Breast epithelium (tissue), 4 donors: ENCODE measurements at regions not wholly inside any gene's neighbourhood (a gene's known extent, or its start where the extent isn't known, plus 50 kb on each side); places are given as distances from the start of the nearest gene placed in this dataset.

Experiments
- DNase-seq, 2 donors: peaks; one replicate each; pipeline ENCODE4 v3.0.0-alpha.2; 2019; ENCODE audit warnings: low spot score in 2 of 2
- H3K27ac ChIP-seq, 2 donors: fragments of 200-600 bp; sonication (generic) in 1 of 2; one replicate each; pipeline ENCODE4 v1.5.1; 2016 to 2019; ENCODE audit warnings: mild to moderate bottlenecking in 1 of 2
- H3K27me3 ChIP-seq, 2 donors: fragments of 200-600 bp; sonication (generic) in 1 of 2; one replicate each; pipeline versions ENCODE4 v1.5.1 to v1.6.0; 2017 to 2019; ENCODE audit warnings: control low read depth in 1 of 2, mild to moderate bottlenecking in 1 of 2
- H3K36me3 ChIP-seq: fragments of 200-600 bp; one replicate; pipeline ENCODE4 v1.5.1; 2019
- H3K4me1 ChIP-seq, 2 donors: fragments of 200-600 bp; sonication (generic); one replicate each; pipeline ENCODE4 v1.5.1; 2016 to 2019; ENCODE audit warnings: control low read depth in 1 of 2
- H3K4me3 ChIP-seq, 3 donors: fragments of 200-600 bp; sonication (generic); 1 replicate in 2 of 3; 2 replicates in 1 of 3; pipeline ENCODE4 v1.5.1; 2016 to 2019; ENCODE audit warnings: mild to moderate bottlenecking in 3 of 3, moderate library complexity in 2 of 3
- H3K9me3 ChIP-seq, 2 donors: fragments of 200-600 bp; sonication (generic) in 1 of 2; one replicate each; pipeline ENCODE4 v1.5.1; 2016 to 2019; ENCODE audit warnings: control low read depth in 1 of 2
- POLR2A ChIP-seq: fragments of 450-650 bp; IDR thresholded peaks from one replicate; pipeline ENCODE4 v1.6.1; 2016; ENCODE audit warnings: antibody characterized with exemption, mild to moderate bottlenecking, moderate library complexity
- POLR2AphosphoS5 ChIP-seq, 3 donors: sonication (generic); formaldehyde crosslinking; IDR thresholded peaks; one replicate each; pipeline ENCODE4 v1.6.1; 2017; ENCODE audit warnings: antibody characterized with exemption in 3 of 3
- intact Hi-C: fragments of 100-400 bp; cut with DNase I; formaldehyde crosslinking; loops from one replicate; pipeline ENCODE4 v1.15.1; 2023; ENCODE audit warnings: low total_unique reads
- TF ChIP-seq, protein P1 (sequence below), 3 donors: fragments of 450-650 bp; IDR thresholded peaks; one replicate each; pipeline ENCODE4 v1.5.1; 2016 to 2017; ENCODE audit warnings: antibody characterized with exemption in 3 of 3, mild to moderate bottlenecking in 3 of 3, moderate library complexity in 3 of 3

DNA sequence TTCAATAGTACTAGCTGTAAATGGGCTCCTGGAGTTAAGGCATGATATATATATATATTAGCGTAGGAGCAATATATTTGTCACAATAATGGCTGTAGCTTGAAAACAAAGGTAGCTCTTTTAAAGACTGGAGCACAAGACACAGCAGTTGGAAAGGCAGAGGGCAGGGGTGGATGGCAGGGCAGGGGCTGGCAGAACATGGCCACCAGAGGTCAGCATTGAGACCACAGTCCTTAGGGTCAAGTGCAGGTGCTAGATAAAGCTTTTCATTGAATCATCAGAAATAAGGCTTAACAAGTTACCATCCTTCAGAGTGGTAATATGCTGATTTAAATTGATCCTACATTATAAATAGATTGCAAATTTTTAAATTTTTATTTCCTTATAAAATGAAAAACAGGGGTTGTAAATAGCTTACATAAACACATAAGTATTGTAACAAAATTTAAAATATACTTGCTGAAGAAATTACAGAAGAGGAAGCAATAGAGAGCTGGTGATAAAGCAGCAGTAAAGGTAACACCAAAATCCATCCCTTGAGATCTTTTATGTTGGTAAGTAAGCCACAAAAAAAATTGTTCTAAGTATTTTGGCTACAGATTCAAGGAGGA, 161.2 kb upstream of the PIEZO2 start:
- no peak for DNase-seq
- TF ChIP-seq POLR2AphosphoS5 (IDR thresholded peaks at IDR 0.05) (no peak), POLR2A (no peak)
- TF ChIP-seq, protein P1, sequence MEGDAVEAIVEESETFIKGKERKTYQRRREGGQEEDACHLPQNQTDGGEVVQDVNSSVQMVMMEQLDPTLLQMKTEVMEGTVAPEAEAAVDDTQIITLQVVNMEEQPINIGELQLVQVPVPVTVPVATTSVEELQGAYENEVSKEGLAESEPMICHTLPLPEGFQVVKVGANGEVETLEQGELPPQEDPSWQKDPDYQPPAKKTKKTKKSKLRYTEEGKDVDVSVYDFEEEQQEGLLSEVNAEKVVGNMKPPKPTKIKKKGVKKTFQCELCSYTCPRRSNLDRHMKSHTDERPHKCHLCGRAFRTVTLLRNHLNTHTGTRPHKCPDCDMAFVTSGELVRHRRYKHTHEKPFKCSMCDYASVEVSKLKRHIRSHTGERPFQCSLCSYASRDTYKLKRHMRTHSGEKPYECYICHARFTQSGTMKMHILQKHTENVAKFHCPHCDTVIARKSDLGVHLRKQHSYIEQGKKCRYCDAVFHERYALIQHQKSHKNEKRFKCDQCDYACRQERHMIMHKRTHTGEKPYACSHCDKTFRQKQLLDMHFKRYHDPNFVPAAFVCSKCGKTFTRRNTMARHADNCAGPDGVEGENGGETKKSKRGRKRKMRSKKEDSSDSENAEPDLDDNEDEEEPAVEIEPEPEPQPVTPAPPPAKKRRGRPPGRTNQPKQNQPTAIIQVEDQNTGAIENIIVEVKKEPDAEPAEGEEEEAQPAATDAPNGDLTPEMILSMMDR (IDR thresholded peaks at IDR 0.05), result peak in 1 of 3 donors; percentile 16
- Histone ChIP-seq H3K4me1 (no peaks in the 10 kb centered on the region), H3K4me3 (no peak overlapping the region), H3K9me3 (no peaks in the 10 kb centered on the region), H3K27ac (no peak overlapping the region), H3K36me3 (no peaks in the 10 kb centered on the region), H3K27me3 (no peaks in the 10 kb centered on the region)
- intact Hi-C loops, result loop anchor here (5.0 kb wide), 1 partner anchor 1063 kb away; no protein-coding TSS in a partner anchor

DNA sequence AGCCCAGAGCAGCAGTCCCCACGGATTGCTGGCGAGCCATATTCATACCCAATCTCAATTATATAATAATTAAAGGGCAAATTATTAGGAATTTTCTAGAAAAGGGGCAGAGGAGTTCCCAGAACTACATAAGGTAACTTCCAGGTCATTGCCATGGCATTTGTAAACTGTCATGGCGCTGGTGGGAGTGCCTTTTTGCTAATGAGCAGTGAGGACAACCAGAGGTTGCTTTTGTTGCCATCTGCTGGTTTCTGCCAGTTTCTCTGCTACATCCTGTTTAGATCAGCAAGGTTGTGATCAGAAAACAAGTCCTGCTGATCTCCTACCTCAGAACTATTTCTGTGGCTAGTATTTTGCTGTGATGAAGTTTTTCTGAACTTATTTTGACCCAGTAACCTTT, 159.8 kb upstream of the PIEZO2 start:
- H3K27ac ChIP-seq, result no peak overlapping the region
- no peaks in the 10 kb centered on the region for H3K27me3 ChIP-seq
- intact Hi-C loops, result no loop called here
- no peak for DNase-seq
- H3K9me3 ChIP-seq, result no peaks in the 10 kb centered on the region
- H3K4me1 ChIP-seq, result no peaks in the 10 kb centered on the region
- TF ChIP-seq, protein P1 (IDR thresholded peaks at IDR 0.05), result no peak
- no peak for TF ChIP-seq POLR2AphosphoS5 (IDR thresholded peaks at IDR 0.05)
- TF ChIP-seq POLR2A, result no peak
- H3K4me3 ChIP-seq, result no peak overlapping the region
- H3K36me3 ChIP-seq, result no peaks in the 10 kb centered on the region

DNA sequence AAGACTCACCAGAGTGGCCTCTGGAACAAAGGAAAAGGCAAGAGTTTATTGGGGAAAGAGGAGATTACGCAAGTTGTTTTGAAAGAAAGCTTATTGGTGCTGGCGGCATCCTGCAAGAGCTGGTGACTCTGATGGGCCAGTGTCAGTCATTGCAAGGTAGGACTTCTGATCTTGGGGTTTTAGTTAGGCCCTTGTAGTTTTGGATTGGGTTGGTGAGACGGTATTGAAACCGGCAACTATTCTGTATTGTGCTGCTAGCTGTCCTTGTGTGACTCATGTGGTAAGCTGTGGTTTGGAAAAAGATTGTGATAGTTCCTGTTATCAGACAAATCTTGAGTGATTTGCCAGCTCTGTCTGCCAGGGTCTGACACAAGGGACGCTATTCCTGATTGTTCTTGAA, 159.1 kb upstream of the PIEZO2 start:
- DNase-seq, result no peak
- Histone ChIP-seq H3K4me3 (no peak overlapping the region), H3K36me3 (no peaks in the 10 kb centered on the region), H3K27me3 (no peaks in the 10 kb centered on the region), H3K4me1 (no peaks in the 10 kb centered on the region), H3K9me3 (no peaks in the 10 kb centered on the region), H3K27ac (no peak overlapping the region)
- intact Hi-C loops, result no loop called here
- TF ChIP-seq POLR2AphosphoS5 (IDR thresholded peaks at IDR 0.05) (no peak), POLR2A (no peak)
- TF ChIP-seq, protein P1 (IDR thresholded peaks at IDR 0.05), result no peak

DNA sequence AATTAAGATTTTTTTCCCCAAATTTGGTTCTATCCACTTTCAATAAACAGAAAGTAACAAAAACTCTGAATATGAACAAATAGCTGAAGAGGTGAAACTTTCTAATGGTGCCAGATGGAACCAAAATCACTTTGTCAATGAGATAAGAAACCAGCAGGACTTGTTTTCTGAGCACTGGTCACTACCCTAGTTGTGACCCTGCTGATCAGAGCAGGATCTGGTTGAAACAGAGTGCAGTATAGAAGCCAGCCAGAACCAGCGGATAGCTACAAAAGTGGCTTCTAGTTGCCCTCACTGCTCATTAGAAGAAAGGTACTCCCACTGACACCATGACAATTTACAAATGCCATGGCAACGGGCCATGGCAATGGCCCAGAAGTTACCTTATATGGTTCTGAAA, 158.3 kb upstream of the PIEZO2 start:
- H3K27me3 ChIP-seq, result no peaks in the 10 kb centered on the region
- intact Hi-C loops, result no loop called here
- TF ChIP-seq, protein P1 (IDR thresholded peaks at IDR 0.05), result no peak
- TF ChIP-seq POLR2AphosphoS5 (IDR thresholded peaks at IDR 0.05), result no peak
- no peak for TF ChIP-seq POLR2A
- no peaks in the 10 kb centered on the region for H3K36me3 ChIP-seq
- H3K27ac ChIP-seq, result no peak overlapping the region
- no peaks in the 10 kb centered on the region for H3K4me1 ChIP-seq
- DNase-seq, result no peak
- no peak overlapping the region for H3K4me3 ChIP-seq
- H3K9me3 ChIP-seq, result no peaks in the 10 kb centered on the region

DNA sequence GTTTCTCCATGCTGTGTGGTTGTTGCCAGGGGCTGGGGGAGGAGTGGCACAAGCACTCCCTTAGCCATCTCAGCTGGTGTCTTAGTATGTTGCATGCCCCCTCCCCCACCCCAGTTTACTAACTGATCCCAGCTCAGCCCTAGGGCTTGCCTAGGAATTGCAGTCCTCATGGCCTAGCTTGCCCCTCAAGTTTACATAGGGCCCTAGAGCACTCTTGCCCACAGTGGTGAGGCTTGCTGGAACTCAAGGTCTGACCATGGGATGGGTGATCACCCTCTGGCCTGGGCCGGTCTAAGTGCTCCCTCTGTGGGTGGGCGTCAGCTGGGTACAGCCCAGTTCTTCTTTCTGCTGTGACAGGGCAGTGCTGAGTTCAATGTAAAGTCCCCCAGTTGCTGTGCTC, 156.1 kb upstream of the PIEZO2 start:
- Histone ChIP-seq H3K27ac (no peak overlapping the region), H3K9me3 (peaks cover 0 to 6% of the 10 kb centered on the region in 2 donors), H3K4me1 (no peaks in the 10 kb centered on the region), H3K27me3 (no peaks in the 10 kb centered on the region), H3K4me3 (no peak overlapping the region), H3K36me3 (no peaks in the 10 kb centered on the region)
- intact Hi-C loops, result no loop called here
- no peak for DNase-seq
- TF ChIP-seq POLR2AphosphoS5 (IDR thresholded peaks at IDR 0.05) (no peak), POLR2A (no peak)
- TF ChIP-seq, protein P1 (IDR thresholded peaks at IDR 0.05), result no peak
